CD4-positive, alpha-beta T cell treated with Interleukin-21 for 1 hour (primary cell): ENCODE measurements at regions not wholly inside any gene's neighbourhood (a gene's known extent, or its start where the extent isn't known, plus 50 kb on each side); places are given as distances from the start of the nearest gene placed in this dataset.

Experiments used
- DNase-seq: peaks from one replicate; pipeline ENCODE4 v3.0.0-alpha.2; 2020

GRCh38 chr5:168204165-168204564 is 87.3 kb upstream of the WWC1 start:
- no peak for DNase-seq

DNA sequence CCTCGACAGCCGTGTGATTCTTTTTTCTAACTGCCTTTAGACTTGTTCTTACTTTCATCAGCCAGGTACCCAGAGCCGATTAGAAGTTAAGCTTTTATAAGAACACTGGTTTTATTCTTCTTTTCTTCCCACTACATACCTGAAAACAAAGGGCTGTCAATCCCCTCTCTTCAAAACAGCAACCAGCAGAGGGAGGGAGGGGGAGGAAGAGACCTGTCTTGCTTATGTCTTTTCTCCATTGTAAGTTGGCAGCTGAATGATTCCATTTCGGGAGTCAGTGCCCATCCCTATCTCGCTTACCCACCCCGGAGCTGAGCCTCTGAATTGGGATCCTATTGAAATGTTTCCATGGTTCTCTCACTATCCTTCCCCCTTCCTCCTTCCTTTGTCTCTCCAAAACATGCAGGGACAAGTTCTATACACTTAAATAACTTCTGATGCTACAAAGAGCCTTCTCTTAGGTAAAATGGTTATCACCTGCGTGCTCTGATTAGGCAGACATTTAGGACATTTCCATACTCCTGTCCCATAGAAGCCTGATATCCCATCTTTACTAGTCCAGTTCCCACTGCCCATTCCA is 83.9 kb upstream of the WWC1 start:
- DNase-seq, result no peak

GRCh38 chr5:168209244-168209995 is 82.0 kb upstream of the WWC1 start:
- DNase-seq, result no peak

DNA sequence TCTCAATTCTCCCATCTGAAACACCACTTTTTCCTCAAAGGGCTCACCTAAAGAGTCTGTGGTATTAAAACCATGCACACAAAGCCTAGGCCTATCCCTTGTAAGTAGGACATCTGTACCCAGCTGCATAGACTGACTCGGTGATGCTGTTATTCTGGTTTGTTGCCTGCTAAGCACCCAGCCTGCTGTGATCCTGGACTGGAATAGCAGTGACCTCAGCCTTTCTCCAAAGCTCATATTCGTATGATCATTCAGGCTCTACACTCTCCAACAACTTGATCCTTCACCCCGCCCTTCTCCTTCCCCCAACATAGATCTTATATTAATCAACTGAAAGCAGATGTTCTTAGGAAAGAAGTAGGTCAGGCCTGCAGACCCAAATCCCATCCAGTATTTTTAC is 81.4 kb upstream of the WWC1 start:
- DNase-seq, result no peak

- DNase-seq, result no peak
Measured at GRCh38 chr5:168211245-168211644, 80.2 kb upstream of the WWC1 start.

GRCh38 chr5:168211936-168212335 is 79.5 kb upstream of the WWC1 start:
- no peak for DNase-seq

- no peak for DNase-seq
Measured at GRCh38 chr5:168214071-168214470, 77.4 kb upstream of the WWC1 start.

GRCh38 chr5:168214886-168215285 is 76.6 kb upstream of the WWC1 start:
- no peak for DNase-seq

DNA sequence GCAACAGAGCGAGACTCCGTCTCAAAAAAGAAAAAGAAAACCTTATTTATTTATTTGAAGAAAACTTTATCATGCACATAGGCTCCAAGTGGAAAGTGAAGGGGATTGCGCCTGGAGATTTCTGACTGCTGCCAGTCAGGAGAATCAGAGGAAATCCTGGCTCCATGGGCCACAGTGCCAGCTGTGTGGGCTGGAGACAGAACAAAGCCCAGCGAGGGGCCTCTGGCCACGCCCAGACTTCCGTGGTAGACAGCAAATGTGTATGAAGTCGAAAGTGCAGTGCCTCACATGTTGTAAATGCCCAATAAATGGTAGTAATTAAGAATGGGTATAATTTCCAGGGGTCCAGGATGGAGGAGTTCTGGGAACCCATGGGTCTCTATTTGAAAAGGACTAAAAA is 75.8 kb upstream of the WWC1 start:
- DNase-seq, result no peak

DNA sequence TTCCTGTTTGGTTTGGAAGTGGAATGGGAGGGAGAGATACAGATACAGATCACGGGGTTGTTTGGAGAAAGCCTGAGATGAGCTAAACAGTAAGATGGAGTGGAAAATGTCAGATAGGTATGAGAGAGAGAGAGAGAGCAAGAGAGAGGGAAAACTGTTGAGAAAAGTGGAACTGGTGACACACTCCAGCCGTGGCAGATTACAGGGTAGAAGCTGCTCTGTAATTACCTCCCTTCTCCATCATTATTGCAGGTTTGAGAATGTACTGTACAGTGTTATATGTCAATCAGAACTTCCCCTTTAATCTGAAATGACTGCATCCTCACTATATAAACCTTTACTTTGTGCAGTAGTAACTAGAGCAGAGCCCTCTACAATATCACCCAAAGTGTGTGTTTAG is 74.5 kb upstream of the WWC1 start:
- no peak for DNase-seq

DNA sequence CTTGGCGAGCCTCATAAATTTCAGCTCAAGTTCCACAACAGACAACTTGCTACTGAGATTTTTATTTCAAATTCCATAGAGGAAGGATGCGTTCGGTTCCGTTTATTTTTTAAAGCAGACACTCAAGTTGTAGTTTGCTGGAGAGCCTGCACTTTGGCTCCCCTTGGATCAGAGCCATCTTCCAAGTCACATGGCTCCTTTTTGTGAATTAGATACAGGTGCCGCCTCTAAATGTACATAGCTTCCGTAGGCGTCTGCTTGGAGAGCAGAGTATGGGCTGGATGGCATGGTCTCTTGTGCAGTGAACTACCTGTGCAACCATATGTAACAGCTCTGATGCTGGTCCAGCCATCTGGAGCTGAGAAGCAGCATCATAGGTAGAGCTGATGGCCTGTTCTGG is 73.9 kb upstream of the WWC1 start:
- no peak for DNase-seq

GRCh38 chr5:168218746-168219145 is 72.7 kb upstream of the WWC1 start:
- no peak for DNase-seq

GRCh38 chr5:168219515-168220410 is 71.7 kb upstream of the WWC1 start:
- DNase-seq, result peak; percentile 61

GRCh38 chr5:168224085-168224484 is 67.4 kb upstream of the WWC1 start:
- DNase-seq, result no peak

GRCh38 chr5:168226012-168226411 is 65.4 kb upstream of the WWC1 start:
- DNase-seq, result no peak

- no peak for DNase-seq
Measured at GRCh38 chr5:168227001-168227400, 64.4 kb upstream of the WWC1 start.

- peak; percentile 27 for DNase-seq
Measured at GRCh38 chr5:168227973-168228615, 63.4 kb upstream of the WWC1 start.

DNA sequence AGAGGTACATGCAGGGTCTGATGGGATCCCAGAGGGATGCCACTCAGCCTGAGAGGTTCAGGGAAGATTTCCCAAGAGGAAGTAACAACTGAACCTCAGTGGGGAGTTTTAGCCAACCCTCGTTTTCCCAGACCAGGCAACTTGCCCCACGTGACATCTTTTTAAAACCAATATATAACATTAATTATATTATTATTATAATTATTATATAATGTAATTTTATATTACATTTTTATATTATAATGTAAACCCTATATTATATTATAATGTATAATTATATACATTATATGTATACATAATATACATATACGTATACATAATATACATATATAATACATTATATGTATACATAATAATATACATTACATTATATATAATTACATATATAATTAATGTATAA is 62.8 kb upstream of the WWC1 start:
- DNase-seq, result no peak

DNA sequence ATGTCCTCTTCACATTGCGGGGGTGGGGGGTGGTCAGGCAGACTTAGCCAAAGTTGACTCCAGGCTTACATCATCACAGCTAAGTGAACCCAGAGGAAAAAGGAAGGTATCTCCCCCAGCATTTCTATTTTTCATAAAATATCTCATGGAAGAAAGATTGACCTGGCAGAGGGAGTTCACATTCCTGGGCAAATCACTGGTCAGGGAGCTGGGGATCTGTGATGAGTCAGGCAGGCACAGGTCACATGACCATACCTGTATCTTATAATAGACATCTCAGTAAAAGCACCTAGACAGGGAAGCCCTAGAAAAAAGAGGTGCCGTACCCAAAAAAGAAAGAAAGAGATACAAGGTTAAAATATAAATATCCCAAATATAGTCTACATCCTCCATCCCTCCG is 57.3 kb upstream of the WWC1 start:
- DNase-seq, result no peak

GRCh38 chr5:168238463-168238862 is 53.0 kb upstream of the WWC1 start:
- no peak for DNase-seq

DNA sequence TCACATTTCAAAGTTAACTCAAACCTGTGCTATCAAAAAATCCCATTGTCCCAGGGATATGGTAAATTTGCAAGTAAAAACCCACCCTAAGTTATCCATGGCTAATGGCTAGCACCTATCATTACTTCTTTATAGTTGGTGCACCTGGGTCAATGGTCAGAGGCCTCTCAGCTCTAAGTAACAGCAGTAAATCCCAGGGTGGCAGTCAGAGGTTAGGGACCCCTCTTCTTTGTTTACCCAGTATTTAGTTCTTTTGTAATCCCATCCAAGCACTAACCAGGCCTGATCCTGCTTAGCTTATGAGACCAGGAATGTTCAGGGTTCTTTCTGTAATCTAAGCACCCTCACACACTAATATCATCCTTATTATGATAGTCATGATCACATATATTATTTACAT is 52.1 kb upstream of the WWC1 start:
- no peak for DNase-seq
